ENCODE measurements at regions not wholly inside any gene's neighbourhood (a gene's known extent, or its start where the extent isn't known, plus 50 kb on each side); places are given as distances from the start of the nearest gene placed in this dataset.

- H3K27ac ChIP-seq = no peak overlapping the region
- intact Hi-C loops (cut with DNase I) = loop anchor here in 1 of 2 donors (10.0 kb wide), 1 partner anchor 283 kb away; the partner anchor contains the start of gene NFIB
- DNase-seq (no peak), ATAC-seq (peak in 2 of 4 donors; percentile 8 to 19)
- peaks cover 37% of the 10 kb centered on the region for H3K4me1 ChIP-seq
- WGBS, 3 donors = 28 to 51% (median 36%) methylated on average over 3 of the region's 3 CpGs
- no peaks in the 10 kb centered on the region for H3K27me3 ChIP-seq (ENCODE audit: insufficient read depth in 3 of 3, low read length in 2 of 3)
- H3K9me3 ChIP-seq = no peaks in the 10 kb centered on the region
- no peaks in the 10 kb centered on the region for H3K36me3 ChIP-seq (ENCODE audit: insufficient read depth in 1 of 2, low read depth in 1 of 2)
- no peak for TF ChIP-seq CTCF (IDR thresholded peaks at IDR 0.05)
- H3K4me3 ChIP-seq = no peak overlapping the region
Measured at GRCh38 chr9:14031810-14032209, 282.1 kb downstream of the NFIB start.

GRCh38 chr9:14031060-14031414 lies 282.9 kb downstream of the NFIB start:
- intact Hi-C loops (cut with DNase I) = loop anchor here in 1 of 2 donors (10.0 kb wide), 1 partner anchor 284 kb away; the partner anchor contains the start of gene NFIB

GRCh38 chr9:14030375-14031059 lies 283.4 kb downstream of the NFIB start:
- 10 to 18% (median 11%) methylated on average over 7 of the region's 7 CpGs for WGBS, 3 donors
- ATAC-seq (peak; percentile 64 to 82 (median 76)), DNase-seq (no peak)
- Histone ChIP-seq H3K27ac (peak overlapping the region; percentile 85), H3K36me3 (ENCODE audit: insufficient read depth in 1 of 2, low read depth in 1 of 2) (no peaks in the 10 kb centered on the region), H3K4me3 (peak overlapping the region; percentile 55), H3K4me1 (peaks cover 37% of the 10 kb centered on the region), H3K27me3 (ENCODE audit: insufficient read depth in 3 of 3, low read length in 2 of 3) (no peaks in the 10 kb centered on the region), H3K9me3 (no peaks in the 10 kb centered on the region)
- intact Hi-C loops (cut with DNase I) = loop anchor here in 1 of 2 donors (10.0 kb wide), 1 partner anchor 284 kb away; the partner anchor contains the start of gene NFIB
- TF ChIP-seq CTCF (IDR thresholded peaks at IDR 0.05) = no peak

More at GRCh38 chr9:14031060-14031414, 282.9 kb downstream of the NFIB start:
- H3K4me1 ChIP-seq = peaks cover 37% of the 10 kb centered on the region
- no peaks in the 10 kb centered on the region for H3K9me3 ChIP-seq
- TF ChIP-seq CTCF (IDR thresholded peaks at IDR 0.05) = no peak
- H3K27me3 ChIP-seq (ENCODE audit: insufficient read depth in 3 of 3, low read length in 2 of 3) = no peaks in the 10 kb centered on the region
- peak overlapping the region; percentile 55 for H3K4me3 ChIP-seq
- H3K36me3 ChIP-seq (ENCODE audit: insufficient read depth in 1 of 2, low read depth in 1 of 2) = no peaks in the 10 kb centered on the region
- peak; percentile 54 to 79 (median 72) for ATAC-seq
- DNase-seq = peak in 1 of 2 donors; percentile 57
- peak overlapping the region; percentile 85 for H3K27ac ChIP-seq
- WGBS, 3 donors = 10 to 13% (median 12%) methylated on average over 7 of the region's 7 CpGs

GRCh38 chr9:14029806-14030374 lies 284.1 kb downstream of the NFIB start:
- no peak for DNase-seq
- no peak for TF ChIP-seq CTCF (IDR thresholded peaks at IDR 0.05)
- intact Hi-C loops (cut with DNase I) = loop anchor here (10.0 kb wide), 2 partner anchors 285 to 315 kb away; partner anchors contain the start of gene NFIB (in 1 of the 2)
- Histone ChIP-seq H3K9me3 (no peaks in the 10 kb centered on the region), H3K4me3 (peak overlapping the region; percentile 55), H3K4me1 (peaks cover 37% of the 10 kb centered on the region), H3K27me3 (ENCODE audit: insufficient read depth in 3 of 3, low read length in 2 of 3) (no peaks in the 10 kb centered on the region), H3K27ac (peak overlapping the region; percentile 85), H3K36me3 (ENCODE audit: insufficient read depth in 1 of 2, low read depth in 1 of 2) (no peaks in the 10 kb centered on the region)
- peak in 3 of 4 donors; percentile 9 to 34 (median 28) for ATAC-seq
- WGBS, 3 donors = 8 to 17% (median 14%) methylated on average over 9 to 11 of the region's 11 CpGs
